Stimulated activated CD4-positive, alpha-beta T cell treated with anti-CD3 and anti-CD28 coated beads, TNF-alpha, amount 100 ng/mL, for 24 hours (primary cell): ENCODE measurements at regions not wholly inside any gene's neighbourhood (a gene's known extent, or its start where the extent isn't known, plus 50 kb on each side); places are given as distances from the start of the nearest gene placed in this dataset.
"Not testable (repeated sequence)": the region's sequence is repeated elsewhere in the genome, so short reads cannot be mapped to it uniquely, and the experiment has no call there.

ENCODE experiments used
- DNase-seq, 3 experiments: peaks; one replicate each; pipeline ENCODE4 v3.0.0-alpha.2; 2020; ENCODE audit warnings: low read depth in 3 of 3

DNA sequence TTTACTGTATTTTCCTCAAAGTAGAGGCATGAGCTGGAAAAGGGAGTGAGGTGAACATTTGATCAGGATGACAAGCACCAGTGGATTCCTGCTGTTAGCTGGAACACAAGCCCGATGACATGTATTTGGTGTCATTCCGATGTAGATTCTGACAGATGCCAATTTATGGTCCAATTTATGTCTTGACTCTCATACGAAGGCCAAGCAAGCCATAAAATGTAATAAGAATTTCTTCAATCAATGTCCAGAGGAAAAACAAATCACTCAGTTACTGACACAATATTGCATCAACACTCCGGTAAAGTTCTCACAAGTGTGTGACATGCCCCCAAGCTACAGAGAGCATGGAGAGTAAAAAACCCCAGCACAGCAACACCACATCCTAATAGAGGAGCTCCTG, 138.3 kb upstream of the ZNF521 start:
- no peak for DNase-seq

DNA sequence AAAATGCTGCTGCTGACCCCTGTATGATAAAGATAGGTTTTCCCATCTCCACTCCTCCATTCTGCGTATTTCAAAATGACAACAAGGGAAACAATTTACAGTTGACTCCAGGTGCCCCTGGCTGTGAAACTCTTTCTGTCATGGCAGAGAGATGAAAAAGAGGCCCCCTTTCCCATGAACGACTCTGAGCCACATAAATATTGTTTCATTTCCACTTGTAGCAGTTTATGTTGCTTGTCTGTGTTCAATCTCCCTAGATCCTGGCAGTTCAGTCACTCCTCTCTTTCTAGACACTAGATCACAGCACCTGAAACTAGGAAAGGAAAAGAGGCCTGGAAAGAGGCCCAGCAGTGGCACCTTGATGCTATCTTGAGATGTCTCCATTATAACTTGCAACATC, 121.0 kb upstream of the ZNF521 start:
- DNase-seq, result no peak

DNA sequence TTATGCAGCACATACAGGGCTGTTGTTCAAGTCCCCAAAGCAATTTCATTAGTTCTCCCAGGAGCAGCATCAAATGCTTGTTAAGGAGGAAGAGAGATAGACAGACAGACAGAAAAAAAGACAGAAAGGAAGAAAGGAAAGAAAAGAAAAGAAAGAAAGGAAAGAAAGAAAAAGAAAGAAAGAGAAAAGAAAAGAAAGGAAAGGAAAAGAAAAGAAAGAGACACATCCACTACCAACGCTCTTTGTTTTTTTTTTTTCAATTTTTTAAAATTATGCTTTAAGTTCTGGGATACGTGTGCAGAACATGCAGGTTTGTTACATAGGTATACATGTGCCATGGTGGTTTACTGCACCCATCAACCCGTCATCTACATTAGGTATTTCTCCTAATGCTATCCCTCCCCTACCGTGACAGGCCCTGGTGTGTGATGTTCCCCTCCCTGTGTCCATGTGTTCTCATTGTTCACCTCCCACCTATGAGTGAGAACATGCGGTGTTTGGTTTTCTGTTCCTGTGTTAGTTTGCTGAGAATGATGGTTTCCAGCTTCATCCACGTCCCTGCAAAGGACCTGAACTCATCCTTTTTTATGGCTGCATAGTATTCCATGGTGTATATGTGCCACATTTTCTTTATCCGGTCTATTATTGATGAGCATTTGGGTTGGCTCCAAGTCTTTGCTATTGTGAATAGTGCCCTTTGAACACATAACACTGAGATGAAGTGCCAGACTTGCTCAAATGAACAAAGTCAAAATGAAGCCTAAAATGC, 119.0 kb upstream of the ZNF521 start:
- not testable (repeated sequence) for DNase-seq

DNA sequence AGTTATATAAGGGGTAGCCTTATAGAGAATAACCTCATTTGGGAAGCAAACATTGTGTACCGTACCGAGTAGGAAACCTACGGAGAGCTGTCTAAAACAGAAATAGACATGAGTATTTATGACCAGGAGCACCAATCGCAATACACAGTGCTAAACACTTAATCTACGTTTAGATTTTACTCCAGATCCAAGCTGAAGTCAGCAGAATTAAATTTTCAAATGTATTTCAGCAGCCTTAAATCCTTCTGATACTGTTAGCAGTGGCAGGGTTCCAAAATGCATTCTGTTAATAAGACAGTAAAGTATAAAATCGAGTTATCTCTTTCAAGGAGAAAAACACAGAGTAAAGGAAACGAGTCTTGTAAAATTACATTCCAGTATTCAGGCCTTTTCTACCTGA, 118.1 kb upstream of the ZNF521 start:
- DNase-seq, result no peak

DNA sequence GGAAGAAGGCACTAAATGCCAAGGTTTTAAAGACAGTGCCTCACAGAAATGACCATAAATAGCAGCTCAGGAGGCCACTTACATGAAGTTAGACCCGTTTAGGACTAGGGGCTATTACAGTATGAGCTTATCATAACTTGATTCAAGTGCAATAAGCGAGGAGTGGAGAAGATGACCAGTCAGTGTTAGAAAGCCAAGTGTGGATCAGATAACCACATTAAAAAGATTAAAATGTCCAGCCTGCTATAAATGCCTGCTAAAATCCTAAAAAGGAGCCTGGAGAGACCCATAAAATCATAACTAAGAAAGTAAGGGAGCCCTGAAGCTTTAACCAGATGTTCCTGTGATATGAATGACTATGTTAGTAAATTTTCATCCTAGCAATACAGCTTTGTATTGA, 117.5 kb upstream of the ZNF521 start:
- DNase-seq, result no peak

DNA sequence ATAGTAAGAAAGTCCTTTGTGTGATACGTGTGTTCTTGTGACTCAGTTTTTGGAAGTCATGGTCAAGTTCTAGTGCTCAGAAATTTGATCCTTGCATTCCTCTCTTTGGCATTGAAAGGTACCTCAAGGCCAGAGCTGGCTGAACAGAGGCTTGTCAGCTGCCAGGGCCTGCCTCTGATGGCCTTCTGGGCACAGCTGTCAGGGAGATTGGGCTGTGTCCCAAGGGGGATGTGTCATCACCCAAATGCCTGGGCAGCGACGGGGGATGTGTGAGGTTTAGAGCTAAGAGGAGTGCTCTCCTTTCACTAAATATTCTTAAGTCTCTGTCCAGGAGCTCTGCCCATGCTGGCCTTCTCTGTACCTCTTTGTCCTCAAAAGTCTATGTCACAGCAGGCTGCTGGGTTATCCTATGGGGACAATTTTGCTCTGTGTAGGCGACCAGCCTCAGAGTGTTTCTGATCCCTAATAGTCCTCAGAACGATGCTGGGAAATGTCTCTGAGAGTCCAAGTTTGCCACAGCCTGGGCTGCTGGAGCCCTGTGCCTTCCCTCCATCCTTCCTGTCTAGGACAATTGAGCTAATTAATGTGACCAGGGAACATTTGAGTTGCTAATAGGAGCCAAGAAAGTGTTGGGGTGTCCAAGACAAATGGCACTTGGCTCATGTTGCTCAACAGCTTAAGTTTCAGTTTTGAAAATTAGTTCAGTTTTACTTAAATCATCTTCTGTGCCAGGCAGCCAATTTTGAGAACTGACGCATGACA, 115.4 kb upstream of the ZNF521 start:
- DNase-seq, result no peak

DNA sequence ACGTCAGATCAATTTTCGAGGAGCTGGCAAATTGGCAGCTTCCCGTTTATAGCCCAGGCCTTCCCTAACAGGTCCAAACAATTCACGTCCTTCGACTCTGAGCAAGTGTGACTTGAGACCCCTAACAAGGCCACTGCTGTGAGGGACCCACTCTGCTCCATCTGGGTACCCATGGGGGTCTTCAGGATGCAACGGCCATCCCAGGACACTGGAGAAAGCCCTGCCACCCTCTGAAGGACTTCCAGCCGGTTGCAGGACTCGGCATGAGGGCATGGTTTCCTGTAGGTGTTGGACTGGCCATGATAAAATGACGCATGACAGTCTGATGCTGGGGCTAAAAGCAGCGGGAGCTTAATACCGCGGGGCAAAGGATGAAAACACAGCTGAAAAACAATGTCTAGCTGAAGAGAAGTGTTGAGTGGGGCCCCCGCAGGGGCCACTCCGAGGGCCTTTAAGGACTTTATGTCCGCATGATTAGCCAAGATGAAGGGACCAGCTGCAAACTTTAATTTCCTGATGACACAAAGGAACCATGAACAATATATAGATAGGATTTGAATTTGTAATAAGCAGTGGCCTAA, 113.3 kb upstream of the ZNF521 start:
- DNase-seq, result no peak

DNA sequence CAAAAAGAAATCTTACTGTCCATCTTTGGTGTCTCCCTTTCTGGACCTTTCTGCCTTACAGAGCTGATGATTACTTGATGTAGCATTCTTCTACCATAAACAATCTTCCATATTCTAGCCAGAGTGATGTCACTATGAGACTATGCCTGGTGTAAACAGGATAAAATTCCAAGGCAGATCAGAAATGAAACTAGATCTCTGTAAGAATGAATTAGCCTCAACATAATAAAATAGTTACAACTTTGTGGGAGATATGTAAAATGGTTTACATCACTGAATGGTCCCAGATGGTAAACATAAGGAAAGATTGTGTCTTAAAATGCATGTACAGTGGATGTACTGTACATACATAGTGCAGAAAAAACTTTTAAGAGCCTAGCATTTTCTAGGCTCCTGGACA, 112.3 kb upstream of the ZNF521 start:
- DNase-seq, result no peak

DNA sequence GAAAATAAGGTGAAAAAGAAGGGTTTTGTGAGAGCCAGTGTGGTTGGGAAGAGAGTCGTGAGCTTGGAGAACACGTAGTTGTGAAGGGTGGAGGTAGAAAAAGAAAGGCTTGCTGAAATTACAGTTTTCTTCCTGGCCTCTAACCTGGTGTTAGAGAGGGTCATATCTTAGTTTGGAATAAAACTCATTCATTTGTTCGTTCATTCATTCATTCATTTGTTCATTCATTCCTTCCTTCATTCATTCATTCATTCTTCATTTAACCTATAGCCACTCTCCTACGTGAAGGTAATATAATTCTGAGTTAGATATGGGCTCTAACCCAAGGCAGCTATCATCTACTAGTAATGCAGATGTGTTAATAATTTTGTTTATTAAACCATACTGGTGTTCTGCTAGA, 111.8 kb upstream of the ZNF521 start:
- DNase-seq, result no peak

DNA sequence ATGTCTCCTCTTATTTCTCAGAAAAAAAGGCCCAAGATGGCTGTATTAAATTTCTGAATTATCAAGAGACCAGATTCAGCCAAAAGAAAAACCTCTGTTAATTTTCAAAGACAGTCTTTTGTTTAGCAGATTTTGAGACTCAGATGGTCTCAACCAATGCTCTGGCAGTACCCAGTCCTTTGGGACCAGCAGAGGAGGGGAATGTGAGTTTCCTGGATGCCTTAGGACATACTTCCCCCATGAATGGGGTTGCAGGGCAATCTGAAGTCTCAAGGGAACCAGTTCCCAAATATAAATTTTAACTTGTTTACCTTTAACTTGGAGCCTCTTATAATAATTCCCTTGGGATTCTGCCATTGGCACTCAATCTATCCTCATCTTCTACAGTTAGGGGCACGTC, 107.8 kb upstream of the ZNF521 start:
- DNase-seq, result no peak

DNA sequence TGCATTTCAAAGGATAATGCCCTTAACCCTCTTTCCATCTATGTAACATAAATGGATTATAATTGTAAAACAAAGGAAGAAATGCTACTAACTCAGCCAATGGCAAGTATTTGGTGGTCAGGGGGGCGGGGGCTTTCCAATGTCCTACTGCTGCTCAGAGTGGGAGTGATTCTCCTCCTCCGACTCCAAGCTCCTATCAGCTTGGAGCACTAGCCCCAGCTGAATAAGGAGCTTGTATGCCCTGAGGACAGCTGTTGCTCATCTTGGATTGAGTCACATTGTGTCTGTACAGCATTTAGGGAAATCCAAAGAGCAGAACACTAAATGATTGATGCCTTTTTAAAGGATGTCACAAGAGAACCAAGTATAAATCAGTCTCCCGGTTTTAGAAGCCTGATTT, 105.6 kb upstream of the ZNF521 start:
- no peak for DNase-seq

DNA sequence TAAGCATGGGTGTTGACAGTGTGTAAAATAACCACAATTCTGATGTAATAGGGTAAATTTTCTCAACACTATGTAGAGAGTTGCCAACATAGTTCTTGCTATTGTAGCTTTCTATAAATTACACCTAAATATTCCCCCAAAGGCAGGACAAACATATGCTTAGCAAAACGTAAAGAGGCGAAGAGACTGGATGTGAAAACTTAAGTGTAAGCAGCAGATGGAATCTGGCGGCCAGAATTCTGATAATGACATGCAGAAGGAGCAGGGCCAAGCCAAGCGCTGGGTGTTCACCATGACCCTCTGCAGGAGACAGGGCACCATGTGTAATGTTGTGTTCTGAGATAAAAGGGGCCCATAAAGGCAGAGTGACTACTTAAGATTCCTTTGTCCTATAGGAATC, 105.2 kb upstream of the ZNF521 start:
- DNase-seq, result no peak

DNA sequence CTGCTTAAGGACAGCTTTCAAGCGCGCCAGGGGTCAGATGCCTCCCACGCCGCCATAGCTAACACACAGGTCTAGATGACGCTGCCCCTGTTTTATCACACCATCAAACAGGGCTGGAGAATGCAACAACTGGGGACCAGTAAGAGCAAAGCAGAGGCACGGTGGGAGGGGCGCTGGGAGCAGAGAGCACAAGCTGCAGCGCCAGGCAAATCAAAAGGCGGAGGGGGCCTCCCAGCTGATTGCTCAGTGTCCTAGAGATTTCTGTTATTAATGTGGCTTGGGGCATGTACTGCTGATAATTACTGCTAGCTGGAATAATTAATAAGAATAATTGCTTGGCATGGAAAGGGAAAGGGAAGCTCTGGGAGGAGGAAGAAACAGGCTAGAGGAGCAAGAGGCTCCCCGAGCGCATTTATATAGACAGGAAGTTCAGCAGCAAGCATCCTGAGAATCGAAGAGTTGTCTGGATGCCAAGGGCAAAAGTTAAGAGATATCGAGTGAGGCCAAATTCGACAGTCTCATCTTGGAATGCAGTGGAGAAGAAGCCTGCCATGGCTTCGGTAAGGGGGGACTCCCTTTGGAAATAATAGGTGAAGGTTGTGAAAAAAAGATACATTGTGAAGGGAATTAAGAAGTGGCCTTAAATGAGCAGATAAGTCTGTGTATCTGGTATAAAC, 104.5 kb upstream of the ZNF521 start:
- DNase-seq, result no peak

DNA sequence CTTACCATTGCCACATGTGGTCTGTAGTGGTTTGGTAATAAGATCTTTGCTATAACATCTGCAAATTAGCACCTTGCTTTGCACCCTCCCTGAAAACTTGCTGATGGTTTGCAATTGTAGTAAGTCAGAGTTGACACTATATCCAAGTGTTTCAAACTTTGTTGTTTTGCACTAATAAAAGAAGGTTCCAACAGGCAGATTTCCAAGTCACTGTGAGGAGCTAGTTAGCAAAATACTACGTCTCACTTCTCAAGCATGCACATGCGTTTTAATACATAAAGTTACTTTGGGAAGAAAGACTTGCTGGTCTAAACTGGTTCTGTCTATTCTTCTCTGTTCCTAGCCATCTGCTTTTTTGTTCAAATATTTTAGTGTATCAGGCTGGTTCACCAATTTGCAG, 103.7 kb upstream of the ZNF521 start:
- DNase-seq, result no peak

DNA sequence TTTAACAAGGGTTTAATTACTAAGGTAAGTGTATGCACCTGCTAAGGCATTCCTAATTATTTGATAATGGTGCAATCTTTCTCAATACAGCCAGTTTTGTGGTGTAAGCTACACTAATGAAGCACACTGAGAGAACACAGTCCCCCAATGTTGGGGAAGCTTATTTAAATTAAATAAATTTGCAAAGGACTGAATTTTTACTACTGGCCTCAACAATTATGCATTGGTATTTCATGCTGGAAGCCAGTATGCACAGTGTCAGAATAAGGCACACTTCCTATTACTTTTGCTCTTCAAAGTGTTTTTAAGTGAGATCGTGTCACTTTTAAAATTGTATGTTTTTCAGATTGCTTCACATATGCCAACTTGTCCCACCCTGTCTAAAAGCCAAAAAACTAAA, 103.2 kb upstream of the ZNF521 start:
- no peak for DNase-seq

DNA sequence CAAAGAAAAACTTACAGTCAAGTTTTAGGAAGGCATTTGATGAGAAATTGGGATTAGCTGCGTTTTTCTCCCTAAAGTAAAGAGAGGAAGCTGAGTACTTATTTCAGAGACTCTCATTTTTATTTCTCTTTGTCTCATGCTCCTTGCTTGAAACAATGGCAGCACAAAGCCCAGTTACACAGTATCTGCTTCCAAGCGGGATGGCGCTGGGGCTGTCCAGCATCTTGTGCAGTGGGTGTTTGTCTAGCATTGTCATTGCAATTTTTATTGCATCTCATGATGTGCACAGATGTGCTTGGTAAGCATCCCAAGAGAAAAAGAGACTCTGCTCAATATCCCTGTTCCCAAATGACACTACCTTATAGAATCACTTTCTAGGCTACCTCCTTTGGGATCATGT, 102.8 kb upstream of the ZNF521 start:
- no peak for DNase-seq

DNA sequence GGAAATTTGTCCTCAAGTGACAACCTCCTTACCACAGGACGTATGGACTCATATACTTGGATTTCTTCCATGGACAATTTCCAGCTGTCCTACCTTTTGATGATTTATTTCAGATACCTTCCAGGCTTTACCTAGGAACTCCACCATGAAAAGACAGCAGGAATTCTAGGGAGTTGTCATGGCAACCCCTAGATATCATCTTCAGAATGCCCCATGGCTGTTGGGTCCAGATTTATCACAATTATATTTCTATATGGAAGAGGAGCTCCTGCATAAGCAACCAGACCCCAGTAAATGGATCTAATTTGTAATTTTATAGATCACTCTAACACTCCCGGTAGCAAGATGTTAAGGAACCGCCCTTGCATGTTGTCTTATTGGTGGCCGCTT, 102.3 kb upstream of the ZNF521 start:
- no peak for DNase-seq

DNA sequence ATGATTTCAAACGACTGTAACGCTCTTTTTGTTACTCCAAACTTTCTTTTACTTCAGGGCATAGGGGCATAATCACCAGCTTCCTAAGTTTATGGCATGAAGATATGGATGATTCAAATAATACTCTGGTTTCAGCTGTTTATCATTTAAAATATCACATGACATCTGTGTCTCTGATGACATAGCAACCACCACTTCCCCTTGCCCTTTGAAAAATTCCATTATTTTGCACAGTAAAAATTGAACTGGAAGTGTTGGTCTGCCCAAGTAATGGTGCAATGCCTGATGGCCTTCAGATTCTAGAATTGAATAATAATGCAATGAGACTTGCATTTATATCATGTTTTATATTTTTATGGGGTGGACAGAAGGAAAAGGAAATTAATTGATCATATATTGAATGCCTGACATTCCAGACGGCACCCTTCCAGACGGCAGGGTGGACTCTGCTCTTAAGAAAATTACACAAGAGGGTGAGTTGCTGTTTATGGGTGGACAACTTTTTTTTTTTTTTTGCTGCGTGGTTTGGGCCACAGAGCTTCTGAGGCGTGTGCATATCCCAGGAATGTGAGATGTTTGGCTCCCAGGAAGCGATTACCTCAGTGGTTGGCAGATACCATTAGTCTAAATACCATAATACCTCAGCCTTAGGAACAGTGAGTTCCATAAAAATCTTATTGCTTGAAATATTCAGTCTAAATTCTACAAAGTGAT, 101.7 kb upstream of the ZNF521 start:
- no peak for DNase-seq

DNA sequence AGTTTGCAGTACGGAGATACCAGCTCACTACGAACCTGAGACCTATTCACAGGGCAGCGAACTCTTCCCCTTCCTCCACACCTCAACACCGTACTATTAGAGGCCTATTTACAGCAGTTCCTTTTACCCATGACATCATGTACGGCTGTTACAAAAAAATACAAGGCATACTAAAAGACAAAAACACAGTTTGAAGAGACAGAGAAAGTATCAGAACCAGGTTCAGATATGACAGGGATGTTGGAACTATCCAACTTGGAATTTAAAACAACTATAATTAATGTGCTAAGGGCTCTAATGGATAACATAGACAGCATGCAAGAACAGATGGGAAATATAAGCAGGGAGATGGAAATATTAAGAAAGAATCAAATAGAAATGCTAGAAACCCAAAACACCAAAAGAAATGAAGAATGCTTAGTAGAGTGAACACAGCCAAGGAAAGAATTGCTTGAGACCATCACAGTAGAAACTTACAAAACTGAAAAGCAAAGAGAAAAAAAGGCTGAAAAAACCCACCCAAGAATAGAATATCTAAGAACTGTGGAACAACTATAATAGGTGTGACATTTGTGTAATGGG, 99.2 kb upstream of the ZNF521 start:
- DNase-seq, result no peak

DNA sequence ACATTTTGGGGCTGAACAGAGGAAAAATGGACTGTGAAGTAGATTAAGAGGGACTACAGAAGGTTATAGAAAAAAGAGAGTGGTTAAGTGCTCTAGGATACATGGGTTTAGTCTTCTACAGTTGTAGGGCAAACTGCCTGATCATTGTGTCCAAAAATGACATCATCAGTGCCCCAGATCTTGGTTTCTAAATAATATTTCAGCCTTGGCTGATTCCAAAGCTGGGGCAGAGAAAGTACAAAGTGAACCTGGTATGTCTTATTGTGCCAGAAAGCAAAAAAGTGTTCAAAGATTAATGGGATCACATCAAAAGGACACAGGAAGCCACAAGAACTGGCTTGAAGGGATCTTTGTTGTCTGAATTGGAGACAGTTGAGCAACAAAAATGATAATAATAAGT, 97.1 kb upstream of the ZNF521 start:
- no peak for DNase-seq

DNA sequence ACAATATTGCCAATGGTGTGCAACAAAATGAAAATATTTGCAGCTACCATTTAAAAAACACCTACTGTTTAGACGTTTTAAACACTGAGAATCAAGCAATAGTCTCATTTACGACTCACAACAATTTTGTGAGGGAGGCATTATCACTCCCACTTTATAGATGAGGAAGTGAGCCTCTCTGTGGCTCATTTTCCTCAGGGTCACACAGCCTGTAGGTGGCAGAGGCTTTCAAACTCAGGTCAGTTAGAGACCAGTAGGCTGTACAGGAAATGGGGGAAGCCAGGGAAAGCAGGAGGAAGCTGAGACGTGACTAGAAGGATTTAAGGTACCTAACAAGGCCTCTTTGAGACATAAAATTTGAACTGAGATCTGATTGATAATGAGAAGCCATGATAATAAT, 95.0 kb upstream of the ZNF521 start:
- DNase-seq, result no peak

DNA sequence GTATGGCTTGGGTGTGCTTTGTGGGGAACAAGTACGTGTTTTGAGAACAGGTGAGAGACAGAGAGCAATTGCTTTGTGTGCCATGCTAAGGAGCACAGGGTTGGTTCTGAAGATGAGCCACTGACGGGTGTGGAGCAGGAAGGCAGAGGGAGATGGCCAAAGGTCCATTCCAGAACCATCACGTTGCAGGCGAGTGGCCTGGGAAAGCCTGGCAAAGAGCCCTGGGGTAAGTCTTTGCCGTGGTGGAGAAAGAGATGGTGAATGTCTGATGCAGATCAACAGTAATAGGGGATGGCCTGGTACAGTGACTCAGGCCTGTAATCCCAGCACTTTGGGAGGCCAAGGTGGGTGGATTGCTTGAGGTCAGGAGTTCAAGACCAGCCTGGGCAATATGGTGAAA, 93.5 kb upstream of the ZNF521 start:
- no peak for DNase-seq
